ENCODE measurements at regions not wholly inside any gene's neighbourhood (a gene's known extent, or its start where the extent isn't known, plus 50 kb on each side); places are given as distances from the start of the nearest gene placed in this dataset.

DNA sequence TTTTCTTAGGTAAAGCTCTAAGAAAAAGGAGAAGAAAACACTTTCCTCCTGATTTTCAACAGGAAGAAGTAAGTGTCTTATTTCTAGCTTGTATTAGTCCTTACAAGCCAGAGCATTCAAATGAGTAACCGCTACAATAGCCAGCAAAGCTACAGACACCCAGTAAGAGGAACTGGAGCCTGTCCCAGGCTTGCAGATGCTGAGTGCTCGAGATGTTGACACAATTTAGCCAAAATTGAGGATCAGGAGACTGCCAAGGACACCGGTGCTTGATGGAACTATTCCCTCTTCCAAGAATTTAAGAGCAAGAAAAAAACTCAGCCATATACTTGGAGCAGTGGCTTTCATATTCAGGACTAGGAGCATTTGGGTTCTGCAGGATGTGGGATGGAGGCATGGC is 149.3 kb upstream of the DPP6 start:
- ChIA-PET CTCF (no interaction called here), POLR2A (no interaction called here)
- Histone ChIP-seq H3K27ac (ENCODE audit: extremely low read depth, low read depth, low read length) (no peak overlapping the region), H3K9me3 (ENCODE audit: control insufficient read depth, insufficient read depth, low read depth, low read length) (no peaks in the 10 kb centered on the region), H3K36me3 (ENCODE audit: control insufficient read depth in 2 of 2, insufficient read depth in 1 of 2, low read length in 2 of 2) (no peaks in the 10 kb centered on the region), H3K4me1 (ENCODE audit: control insufficient read depth, insufficient read depth, low read length) (no peaks in the 10 kb centered on the region), H3K4me3 (ENCODE audit: low read depth, low read length) (no peak overlapping the region)
- no peak for TF ChIP-seq BCL11B (tag by site-specific recombination; IDR thresholded peaks at IDR 0.05; ENCODE audit: low read depth)
- TF ChIP-seq RBAK (tag by site-specific recombination; IDR thresholded peaks at IDR 0.05) = no peak
- TF ChIP-seq ZNF214 (tag by site-specific recombination; IDR thresholded peaks at IDR 0.05; ENCODE audit: borderline replicate concordance) = no peak
- TF ChIP-seq ZNF555 (tag by site-specific recombination; conservative IDR thresholded peaks at IDR 0.05) = no peak

DNA sequence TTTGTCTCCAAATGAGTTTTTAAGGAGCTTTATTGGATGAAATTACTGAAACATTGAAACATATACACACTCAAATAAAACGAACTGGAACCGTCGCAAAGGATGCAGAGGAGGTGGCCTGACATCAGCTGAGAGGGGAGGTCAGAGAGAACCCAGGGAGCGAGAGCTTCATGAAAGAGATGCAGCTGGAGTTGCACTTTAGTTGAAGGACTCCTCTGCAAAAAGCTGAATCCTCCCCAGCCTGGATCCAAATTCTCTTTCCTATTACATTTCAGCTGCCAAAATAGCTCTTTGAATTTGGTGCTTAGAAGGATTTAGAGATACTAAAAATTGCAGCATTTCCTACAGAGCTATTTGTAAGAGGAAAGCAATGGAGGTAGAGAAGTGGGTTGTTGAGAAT is 140.0 kb upstream of the DPP6 start:
- Histone ChIP-seq H3K9me3 (ENCODE audit: control insufficient read depth, insufficient read depth, low read depth, low read length) (no peaks in the 10 kb centered on the region), H3K4me1 (ENCODE audit: control insufficient read depth, insufficient read depth, low read length) (no peaks in the 10 kb centered on the region), H3K36me3 (ENCODE audit: control insufficient read depth in 2 of 2, insufficient read depth in 1 of 2, low read length in 2 of 2) (no peaks in the 10 kb centered on the region), H3K4me3 (ENCODE audit: low read depth, low read length) (no peak overlapping the region), H3K27ac (ENCODE audit: extremely low read depth, low read depth, low read length) (no peak overlapping the region)
- POLR2A ChIA-PET = no interaction called here
- CTCF ChIA-PET = no interaction called here
- TF ChIP-seq ZBTB21 (tag by site-specific recombination; IDR thresholded peaks at IDR 0.05) (no peak), ZNF155 (tag by site-specific recombination; IDR thresholded peaks at IDR 0.05) (no peak), ZNF266 (tag by site-specific recombination; IDR thresholded peaks at IDR 0.05; ENCODE audit: low read depth) (no peak), SCRT2 (tag by site-specific recombination; IDR thresholded peaks at IDR 0.05) (no peak), ZNF549 (tag by site-specific recombination; IDR thresholded peaks at IDR 0.05) (no peak), ZNF423 (tag by site-specific recombination; IDR thresholded peaks at IDR 0.05) (no peak), ZNF747 (tag by site-specific recombination; IDR thresholded peaks at IDR 0.05) (no peak), ZNF776 (tag by site-specific recombination; IDR thresholded peaks at IDR 0.05; ENCODE audit: borderline replicate concordance) (no peak), ZNF707 (tag by site-specific recombination; IDR thresholded peaks at IDR 0.05) (no peak), ZNF146 (tag by site-specific recombination; IDR thresholded peaks at IDR 0.05) (no peak), ZNF398 (tag by site-specific recombination; IDR thresholded peaks at IDR 0.05) (no peak), ZNF501 (tag by site-specific recombination; IDR thresholded peaks at IDR 0.05) (no peak), PATZ1 (tag by site-specific recombination; IDR thresholded peaks at IDR 0.05) (no peak), ZFP37 (tag by site-specific recombination; IDR thresholded peaks at IDR 0.05) (no peak), ZNF785 (tag by site-specific recombination; IDR thresholded peaks at IDR 0.05) (no peak), ZNF324 (tag by site-specific recombination; IDR thresholded peaks at IDR 0.05) (no peak), ZNF157 (tag by site-specific recombination; IDR thresholded peaks at IDR 0.05) (no peak)
- TF ChIP-seq, protein P1, sequence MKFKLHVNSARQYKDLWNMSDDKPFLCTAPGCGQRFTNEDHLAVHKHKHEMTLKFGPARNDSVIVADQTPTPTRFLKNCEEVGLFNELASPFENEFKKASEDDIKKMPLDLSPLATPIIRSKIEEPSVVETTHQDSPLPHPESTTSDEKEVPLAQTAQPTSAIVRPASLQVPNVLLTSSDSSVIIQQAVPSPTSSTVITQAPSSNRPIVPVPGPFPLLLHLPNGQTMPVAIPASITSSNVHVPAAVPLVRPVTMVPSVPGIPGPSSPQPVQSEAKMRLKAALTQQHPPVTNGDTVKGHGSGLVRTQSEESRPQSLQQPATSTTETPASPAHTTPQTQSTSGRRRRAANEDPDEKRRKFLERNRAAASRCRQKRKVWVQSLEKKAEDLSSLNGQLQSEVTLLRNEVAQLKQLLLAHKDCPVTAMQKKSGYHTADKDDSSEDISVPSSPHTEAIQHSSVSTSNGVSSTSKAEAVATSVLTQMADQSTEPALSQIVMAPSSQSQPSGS (tag by site-specific recombination; IDR thresholded peaks at IDR 0.05; ENCODE audit: low read depth) = no peak
- TF ChIP-seq, protein P2, sequence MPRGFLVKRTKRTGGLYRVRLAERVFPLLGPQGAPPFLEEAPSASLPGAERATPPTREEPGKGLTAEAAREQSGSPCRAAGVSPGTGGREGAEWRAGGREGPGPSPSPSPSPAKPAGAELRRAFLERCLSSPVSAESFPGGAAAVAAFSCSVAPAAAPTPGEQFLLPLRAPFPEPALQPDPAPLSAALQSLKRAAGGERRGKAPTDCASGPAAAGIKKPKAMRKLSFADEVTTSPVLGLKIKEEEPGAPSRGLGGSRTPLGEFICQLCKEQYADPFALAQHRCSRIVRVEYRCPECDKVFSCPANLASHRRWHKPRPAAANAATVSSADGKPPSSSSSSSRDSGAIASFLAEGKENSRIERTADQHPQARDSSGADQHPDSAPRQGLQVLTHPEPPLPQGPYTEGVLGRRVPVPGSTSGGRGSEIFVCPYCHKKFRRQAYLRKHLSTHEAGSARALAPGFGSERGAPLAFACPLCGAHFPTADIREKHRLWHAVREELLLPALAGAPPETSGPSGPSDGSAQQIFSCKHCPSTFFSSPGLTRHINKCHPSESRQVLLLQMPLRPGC (tag by site-specific recombination; IDR thresholded peaks at IDR 0.05) = no peak
- TF ChIP-seq, protein P3, sequence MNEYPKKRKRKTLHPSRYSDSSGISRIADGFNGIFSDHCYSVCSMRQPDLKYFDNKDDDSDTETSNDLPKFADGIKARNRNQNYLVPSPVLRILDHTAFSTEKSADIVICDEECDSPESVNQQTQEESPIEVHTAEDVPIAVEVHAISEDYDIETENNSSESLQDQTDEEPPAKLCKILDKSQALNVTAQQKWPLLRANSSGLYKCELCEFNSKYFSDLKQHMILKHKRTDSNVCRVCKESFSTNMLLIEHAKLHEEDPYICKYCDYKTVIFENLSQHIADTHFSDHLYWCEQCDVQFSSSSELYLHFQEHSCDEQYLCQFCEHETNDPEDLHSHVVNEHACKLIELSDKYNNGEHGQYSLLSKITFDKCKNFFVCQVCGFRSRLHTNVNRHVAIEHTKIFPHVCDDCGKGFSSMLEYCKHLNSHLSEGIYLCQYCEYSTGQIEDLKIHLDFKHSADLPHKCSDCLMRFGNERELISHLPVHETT (tag by site-specific recombination; IDR thresholded peaks at IDR 0.05) = no peak
